NOMO-1 treated with DMSO at 0.1 percent for 48 hours (cell line): ENCODE measurements at regions not wholly inside any gene's neighbourhood (a gene's known extent, or its start where the extent isn't known, plus 50 kb on each side); places are given as distances from the start of the nearest gene placed in this dataset.
A peak's percentile ranks its signal among the peaks of the same experiment; 100 is the strongest.
"Not testable (repeated sequence)": the region's sequence is repeated elsewhere in the genome, so short reads cannot be mapped to it uniquely, and the experiment has no call there.

ENCODE experiments used
- DNase-seq: peaks from one replicate; lab custom pipeline; 2025; ENCODE audit not compliant: unreplicated experiment; lab: John Stamatoyannopoulos, UW

DNA sequence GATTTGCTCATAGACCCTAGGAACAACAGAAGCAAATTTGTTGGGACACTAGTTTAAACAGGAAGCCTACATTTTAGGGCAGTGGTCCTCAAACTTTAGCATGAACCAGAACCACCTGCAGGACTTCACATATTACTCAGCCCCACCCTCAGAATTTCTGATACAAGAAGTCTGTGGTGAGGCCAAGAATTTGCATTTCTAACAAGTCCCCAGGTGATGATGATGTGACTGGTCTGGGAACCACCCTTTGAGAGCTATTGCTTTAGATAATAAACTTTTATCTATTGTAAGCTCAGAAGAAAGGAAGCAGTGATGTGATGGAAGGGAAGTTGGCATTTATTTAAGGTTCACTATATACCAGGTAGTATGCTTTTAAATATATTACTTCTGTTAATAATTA lies 194.0 kb downstream of the FAM181B start:
- DNase-seq, result no peak

DNA sequence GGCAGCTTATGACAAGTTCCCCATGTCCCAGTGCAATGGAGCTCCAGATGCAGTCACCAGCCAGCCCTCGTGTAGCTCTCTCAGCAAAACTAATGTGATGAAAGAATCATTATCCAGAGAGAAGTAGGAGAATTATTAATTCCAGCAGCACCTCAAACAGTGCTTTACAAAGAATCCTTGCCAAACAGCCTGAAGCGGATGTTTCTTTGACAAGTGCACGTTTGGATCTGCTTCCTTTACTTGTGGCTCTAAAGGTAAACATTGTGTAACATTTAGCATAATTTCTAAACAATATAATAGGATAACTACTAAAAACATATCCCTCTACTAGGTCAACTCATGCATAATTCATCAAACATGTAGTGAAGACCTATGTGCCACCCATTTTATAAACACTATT lies 197.0 kb downstream of the FAM181B start:
- DNase-seq, result no peak

DNA sequence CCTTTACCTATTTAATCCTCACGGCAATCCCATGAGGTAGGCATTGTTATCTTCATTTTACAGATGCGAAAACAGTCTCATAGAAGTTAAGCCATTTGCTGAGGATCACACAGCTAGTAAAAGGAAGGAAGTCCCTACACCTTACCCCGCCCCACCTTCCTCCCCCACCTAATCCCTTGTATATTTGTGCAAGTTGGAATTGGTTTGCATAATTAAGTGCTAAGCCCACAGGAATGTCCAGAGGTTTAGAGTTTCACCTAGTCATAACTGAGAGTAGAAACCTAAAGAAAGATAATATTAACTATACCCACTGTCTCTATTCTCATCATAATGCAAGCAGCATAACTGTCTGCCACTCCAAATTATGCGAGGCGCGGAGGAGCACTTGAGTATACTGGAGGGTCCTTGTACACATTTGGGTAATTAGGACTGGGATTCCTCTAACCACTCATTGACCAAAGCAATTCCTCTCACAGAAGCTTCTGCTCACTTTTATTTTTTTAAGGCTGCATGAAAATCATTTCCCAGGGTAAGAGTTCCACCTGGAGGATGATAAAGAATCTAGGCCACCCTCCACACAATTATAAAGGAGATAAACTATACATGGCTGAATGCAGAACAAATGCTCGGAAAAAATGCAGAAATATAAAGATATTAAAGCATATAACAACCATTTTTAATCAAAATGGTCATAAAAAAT lies 199.9 kb downstream of the FAM181B start:
- DNase-seq, result no peak

DNA sequence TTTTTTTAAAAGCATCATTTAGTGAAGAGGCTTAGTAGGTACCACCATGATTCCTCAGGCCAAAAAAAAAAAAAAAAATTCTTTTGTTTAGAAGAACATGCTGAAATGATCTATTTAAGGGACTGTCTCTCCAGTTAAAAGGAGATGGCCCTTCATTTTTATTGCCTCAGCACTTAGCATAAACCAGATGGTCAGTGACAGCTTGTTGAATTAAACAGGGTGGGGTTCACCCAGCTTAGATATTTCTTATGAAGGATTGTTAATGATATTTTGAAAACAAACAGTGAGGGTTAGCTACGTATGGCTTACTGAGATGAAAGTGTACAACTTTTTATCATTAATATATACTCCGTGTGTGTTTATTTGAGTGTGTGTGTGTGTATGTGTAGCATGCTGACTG lies 203.7 kb downstream of the FAM181B start:
- no peak for DNase-seq

DNA sequence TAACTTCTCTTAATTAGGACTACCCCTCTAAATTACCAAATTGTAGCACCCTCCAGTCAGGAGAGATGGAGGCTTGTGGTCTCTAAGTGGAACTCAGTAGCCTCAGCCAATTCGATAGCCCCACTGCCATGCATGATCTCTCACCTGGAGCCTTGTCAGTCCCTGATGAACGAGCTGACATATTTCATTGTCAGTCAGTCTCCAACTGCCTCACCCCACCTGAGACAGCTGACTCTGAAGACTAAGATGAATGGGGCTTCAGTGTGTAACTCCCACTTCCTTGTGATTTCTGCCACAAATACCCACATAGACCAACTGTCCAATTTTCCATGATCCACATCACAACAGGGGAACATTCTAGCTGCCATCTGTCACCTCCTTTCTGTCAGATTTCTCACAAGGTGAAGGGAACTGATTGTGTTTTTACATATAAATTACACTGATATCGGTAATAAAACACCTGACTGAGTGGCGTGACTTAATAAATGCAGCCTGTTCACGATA lies 206.5 kb downstream of the FAM181B start:
- DNase-seq, result no peak

DNA sequence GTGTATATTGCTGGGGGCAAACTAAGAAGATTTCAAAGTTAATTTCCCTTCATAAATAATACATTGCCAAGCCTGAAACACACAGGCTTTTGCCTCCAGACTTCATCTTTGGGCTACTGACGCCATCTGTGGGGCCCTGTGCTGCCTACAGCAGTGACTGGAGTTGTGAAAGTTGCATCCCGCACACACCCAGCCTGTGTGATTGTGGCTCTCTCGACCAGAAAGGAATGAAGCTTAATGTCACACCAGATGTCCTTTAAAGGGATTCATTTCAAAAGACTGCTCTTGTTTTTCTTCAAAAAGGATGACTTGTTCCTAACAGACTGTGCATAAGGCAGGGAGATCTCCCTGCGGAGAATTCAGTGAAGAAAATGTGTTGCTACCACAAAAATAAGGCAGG lies 210.5 kb downstream of the FAM181B start:
- no peak for DNase-seq

DNA sequence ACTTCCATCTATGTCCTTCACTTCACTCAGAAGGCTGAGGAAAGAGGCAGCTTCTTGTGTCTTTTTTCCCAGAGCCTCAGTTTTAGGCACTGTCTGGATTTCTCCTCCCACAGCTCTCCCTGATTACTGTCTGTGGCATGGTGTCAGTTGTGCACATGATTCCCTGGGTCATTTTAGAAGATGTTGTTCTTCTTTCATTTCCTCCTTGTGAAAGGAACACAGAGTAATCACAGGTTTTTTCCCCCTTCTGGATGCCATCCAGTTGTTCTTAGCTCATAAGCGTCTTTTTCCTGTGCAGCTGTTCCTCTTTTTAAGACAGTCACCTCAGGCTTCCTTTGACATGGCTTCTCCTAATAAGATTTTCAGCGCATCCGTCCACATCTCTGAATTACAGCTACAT lies 212.2 kb downstream of the FAM181B start:
- DNase-seq, result peak; percentile 92

DNA sequence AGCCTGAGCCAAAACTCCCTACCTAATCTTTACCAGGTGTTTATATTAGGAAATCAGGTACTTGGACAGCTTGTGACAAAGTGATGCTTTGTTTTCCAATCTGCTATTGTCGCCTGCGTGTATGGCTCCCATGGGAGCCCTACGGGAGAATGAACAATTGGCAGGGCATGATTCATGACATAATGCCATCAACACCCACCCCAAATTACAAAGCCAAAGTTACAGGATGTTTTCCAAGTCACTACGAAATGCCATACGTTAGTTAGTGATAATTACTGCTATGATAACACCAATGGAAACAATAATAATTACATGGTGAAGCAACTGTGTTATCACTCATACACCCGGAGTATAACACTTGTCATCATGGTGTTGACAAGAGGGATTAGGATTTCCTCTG lies 226.4 kb downstream of the FAM181B start:
- no peak for DNase-seq

DNA sequence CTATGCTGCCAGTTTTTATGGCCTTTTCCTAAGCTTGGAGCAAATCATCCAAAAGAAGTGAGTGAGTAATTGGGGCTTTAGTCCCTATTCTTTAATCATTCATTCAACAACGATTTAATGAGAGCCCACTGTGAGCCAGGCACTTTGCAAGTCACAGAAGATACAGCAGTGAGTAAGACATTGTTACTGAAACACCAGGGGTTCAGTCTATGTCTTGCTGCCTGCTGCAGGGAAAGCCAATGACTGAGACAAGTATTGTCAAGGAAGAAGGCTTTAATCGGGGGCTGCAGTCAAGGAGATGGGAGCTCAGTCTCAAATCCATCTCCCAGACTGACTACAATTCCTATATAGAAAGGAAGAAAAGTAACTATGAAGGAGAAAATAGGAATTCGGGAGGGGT lies 228.3 kb downstream of the FAM181B start:
- no peak for DNase-seq

DNA sequence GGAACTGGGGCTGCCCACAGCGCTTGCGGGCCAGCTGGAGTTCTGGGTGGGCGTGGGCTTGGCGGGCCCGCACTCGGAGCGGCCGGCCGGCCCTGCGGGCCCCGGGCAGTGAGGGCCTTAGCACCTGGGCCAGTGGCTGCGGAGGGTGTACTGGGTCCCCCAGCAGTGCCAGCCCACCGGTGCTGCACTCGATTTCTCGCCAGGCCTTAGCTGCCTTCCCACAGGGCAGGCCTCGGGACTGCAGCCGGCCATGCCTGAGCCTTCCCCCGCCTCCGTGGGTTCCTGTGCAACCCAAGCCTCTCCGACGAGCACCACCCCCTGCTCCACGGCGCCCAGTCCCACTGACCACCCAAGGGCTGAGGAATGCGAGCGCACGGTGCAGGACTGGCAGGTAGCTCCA lies 232.5 kb downstream of the FAM181B start:
- not testable (repeated sequence) for DNase-seq

DNA sequence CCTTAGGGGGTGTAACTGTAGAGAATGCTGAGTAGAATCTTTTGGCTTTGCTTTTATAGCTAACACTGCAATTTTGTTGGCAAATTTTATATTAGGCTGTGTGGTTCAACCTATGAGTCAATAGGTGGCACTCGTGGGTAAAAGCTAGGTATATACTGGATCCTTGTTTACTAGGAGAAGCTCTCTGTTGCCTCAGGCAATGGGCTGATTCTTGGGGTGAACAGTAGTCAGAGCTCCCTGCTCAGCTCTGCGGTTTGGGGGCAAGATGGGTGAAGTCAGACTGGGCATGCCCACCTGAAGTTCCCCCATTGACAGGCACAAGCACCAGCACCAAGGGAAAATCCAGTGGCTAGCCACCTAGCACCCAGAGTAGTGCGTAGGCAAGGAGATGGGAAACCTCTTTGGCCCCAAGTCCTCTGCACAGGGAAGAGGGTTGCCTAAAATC lies 238.7 kb downstream of the FAM181B start:
- DNase-seq, result peak; percentile 52

DNA sequence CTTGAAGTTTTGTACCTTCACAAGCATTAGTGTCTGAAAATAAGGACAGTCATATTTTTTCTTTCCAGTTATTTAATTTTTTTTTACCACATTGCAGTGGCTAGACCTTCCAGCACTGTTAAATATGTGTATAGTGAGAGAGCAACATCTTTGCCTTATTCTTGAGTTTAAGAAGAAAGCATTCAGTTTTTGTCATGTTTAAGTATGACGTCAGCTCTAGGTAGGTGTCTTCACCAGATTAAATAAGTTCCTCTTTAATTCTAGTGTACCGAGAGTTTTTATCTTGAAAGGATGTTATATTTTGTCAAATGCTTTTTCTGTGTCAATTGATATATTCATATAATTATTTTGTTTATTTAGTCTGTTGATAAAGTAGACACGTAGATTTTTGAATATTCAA lies 258.8 kb downstream of the FAM181B start:
- DNase-seq, result no peak

DNA sequence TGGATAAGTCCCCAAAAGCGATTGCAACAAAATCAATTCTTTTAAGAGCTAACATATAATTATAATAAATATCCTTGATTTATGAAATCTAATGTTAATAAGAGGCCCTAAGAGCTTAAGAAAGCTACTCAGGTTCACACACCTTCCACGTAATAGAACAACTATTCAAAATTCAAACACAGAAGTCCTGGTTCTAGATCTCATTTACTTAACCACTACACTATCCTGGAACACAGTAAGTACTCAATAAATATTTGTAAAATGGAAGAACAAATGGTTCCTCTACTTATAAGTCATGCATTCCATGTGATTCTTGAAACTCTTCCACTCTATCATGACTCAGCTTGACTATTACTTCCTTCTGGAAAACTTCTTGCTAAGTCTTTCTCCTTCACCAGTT lies 268.2 kb downstream of the FAM181B start:
- no peak for DNase-seq

DNA sequence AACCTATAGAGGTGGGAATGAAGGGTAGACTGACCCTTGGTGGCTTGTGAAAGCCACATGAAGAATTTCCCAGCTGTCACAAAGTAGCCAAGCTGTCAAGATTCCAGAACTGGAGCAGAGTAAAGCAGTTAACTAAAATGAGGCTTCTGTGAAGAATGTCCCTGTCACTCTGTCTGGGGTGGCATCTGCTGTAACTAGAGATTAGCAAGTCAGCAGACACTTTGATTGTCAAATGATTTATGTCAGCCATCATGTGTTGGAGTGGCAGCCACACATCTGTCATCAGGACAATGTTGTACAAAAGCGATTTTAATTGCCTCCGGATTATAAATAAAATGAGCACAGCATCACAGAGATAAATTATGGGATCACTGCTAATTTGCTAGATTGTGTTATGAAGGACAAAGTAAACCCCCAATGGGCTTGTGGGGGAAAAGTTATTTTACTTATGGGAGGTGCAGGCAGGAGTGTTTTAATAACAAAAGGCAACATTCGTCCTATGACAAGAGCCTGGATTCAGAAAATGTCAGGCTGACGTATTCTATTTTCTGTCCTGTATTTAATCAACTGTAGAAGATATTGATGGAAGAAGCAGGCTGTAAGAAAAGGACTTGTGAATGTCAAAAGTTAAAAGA lies 270.9 kb downstream of the FAM181B start:
- no peak for DNase-seq

DNA sequence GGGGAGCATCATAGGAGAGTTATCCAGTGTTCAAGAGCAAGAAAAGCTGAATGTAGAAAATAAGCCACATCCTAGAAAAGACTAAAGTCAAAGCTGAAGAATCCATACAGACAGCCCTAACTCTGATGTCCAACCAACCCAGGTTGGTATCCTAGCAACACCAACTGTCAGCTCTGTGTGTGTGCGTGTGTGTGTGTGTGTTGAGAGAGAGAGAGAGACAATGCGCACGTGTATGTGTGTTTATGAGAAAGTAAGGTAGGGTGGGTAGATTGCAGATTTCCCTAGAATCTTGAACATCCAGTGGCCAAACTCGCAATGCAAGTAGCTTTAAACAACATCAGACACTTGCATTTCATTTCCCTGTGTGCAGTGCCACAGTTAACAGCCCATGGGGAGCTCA lies 274.9 kb downstream of the FAM181B start:
- no peak for DNase-seq

DNA sequence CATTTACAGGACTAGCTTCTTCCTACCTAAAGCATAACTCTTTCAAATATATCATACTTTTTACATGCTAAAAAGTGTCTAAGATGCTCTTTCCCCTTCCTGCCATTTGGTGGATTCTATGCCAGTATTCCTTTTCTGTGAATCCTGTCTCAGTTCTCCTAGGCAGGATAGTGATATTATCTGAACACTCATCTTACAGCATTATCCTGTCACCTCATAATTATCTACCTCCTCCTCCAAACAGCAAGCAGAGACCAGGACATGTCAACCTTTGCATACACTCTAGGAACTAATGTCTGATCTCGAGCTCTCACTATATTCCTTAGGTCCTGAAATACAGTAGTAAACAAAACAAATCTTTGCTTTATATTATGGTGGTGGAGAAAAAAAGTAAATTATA lies 275.5 kb downstream of the FAM181B start:
- DNase-seq, result no peak

DNA sequence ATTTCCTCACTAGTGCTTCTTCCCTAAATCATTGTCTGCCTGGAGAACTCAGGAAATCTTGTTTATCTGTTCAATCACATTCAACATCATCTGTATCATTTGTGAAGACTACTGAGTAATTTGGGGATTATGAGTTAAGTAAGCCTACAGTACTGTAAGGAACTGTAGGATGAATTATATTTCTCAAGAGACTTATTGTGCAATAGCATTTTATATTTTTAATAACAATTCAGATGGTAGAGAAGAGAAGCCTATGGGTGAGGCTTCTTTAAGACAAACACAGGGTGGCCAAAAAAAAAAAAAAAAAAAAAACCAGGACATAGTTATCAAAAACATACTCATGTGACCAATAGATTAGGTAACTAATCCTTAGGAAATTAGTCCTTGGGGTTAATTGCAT lies 282.7 kb downstream of the FAM181B start:
- no peak for DNase-seq

DNA sequence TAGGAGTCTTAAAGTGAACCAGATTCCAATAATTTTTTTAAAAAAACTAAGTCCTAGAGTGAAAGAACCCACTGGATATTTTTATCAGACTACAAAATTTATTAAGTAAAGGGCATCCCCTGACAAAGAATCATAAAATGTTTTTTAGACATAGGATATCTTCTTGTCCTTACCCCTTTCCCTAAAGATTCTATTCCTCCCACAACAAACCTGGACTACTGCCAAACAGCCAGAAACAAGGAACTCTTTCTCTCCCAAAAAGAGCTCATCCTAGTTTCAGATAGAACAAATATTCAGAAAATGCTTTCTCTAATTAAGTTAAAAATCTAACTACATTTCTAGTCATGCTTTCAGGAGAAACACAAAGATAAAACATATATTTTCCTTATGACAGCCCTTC lies 327.1 kb downstream of the FAM181B start:
- no peak for DNase-seq

DNA sequence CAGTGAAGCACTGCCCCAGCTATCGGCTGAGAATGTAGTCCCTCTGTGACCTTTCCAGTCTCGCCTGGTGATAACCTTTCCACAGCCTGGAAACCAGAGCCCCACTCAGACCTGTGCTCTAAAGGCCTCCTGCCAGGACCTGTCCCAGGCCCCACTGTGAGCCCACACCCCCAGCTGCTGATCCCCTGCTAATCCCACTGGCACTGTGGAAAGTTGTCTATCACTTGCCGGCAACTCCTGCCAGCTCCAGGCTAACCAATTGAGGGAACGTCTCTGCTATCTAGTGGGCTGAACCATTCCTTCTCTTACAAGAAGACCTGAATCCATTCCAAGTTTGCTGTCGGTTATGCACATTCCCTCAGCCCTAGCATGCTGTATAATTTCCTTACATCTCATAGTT lies 328.2 kb downstream of the FAM181B start:
- no peak for DNase-seq

DNA sequence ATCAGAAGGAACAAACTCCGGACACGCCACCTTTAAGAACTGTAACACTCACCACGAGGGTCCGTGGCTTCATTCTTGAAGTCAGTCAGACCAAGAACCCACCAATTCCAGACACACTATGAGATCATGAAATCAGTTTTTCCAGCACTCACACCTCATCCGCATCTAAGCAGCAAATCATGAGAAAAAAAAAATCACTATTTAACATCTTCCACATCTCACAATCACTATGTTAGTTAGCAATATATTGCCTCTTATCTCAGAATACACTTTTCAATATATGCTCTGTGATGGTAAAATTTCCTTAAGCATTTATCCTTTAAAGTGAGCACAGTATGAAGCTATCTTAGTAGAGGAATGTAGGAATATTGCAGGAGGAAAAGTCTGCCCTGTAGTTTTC lies 328.7 kb downstream of the FAM181B start:
- no peak for DNase-seq

DNA sequence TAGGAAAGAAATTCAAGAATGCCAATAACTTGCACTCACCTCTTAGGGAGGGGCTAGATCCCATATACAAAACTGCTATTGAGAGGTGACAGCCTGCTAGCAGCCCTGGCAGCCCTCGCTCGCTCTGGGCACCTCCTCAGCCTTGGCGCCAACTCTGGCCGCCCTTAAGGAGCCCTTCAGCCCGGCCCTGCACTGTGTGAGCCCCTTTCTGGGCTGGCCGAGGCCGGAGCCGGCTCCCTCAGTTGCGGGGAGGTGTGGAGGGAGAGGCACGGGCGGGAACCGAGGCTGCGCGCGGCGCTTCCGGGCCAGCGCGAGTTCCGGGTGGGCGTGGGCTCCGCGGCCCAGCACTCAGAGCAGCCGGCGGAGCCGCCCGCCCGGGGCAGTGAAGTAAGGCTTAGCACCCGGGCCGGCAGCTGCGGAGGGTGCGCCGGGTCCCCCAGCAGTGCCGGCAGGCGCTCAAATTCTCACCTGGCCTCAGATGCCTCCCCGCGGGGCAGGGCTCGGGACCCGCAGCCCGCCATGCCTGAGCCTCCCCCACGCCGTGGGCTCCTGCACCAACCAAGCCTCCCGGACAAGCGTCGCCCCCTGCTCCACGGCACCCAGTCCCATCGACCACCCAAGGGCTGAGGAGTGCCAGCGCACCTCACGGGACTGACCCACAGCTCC lies 329.9 kb downstream of the FAM181B start:
- no peak for DNase-seq

DNA sequence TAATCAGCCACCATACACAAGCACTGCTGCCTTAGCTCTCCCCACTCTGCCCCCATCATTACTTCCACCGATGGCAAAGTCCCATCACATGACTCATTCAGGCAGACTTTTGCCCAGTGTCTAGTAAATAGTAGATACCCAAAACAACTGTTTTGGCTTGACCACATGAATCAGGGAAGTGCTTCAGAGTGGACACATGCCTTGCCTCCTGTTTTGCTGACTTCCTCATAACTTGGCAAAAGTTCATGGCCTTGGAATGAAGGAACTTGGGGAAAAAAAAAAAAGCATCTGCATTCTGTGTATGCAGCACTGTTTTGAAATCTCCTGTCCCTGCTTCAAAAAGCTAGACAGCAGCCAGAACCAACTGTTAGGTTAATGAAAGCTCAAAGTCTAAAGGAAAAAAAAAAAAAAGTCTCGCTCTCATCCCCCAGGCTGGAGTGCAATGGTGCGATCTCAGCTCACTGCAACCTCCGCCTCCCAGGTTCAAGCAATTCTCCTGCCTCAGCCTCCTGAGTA lies 335.3 kb downstream of the FAM181B start:
- peak; percentile 4 for DNase-seq
